ENCODE measurements at regions not wholly inside any gene's neighbourhood (a gene's known extent, or its start where the extent isn't known, plus 50 kb on each side); places are given as distances from the start of the nearest gene placed in this dataset.

- intact Hi-C loops (cut with DNase I): no loop called here
- TF ChIP-seq CTCF (IDR thresholded peaks at IDR 0.05) (no peak), EP300 (IDR thresholded peaks at IDR 0.05) (no peak), POLR2A (IDR thresholded peaks at IDR 0.05) (no peak)
- H3K36me3 ChIP-seq: no peaks in the 10 kb centered on the region
- WGBS, 3 donors: 60 to 80% (median 73%) methylated on average over 8 of the region's 8 CpGs
- no peaks in the 10 kb centered on the region for H3K9me3 ChIP-seq
- DNase-seq: no peak
- H3K27ac ChIP-seq: no peak overlapping the region
- H3K27me3 ChIP-seq: no peaks in the 10 kb centered on the region
- H3K4me1 ChIP-seq (ENCODE audit: insufficient read depth): no peaks in the 10 kb centered on the region
- no peak overlapping the region for H3K4me3 ChIP-seq
Observed at GRCh38 chr15:69818529-69818928, 279.2 kb downstream of the TLE3 start.

- no peak for TF ChIP-seq POLR2A (IDR thresholded peaks at IDR 0.05)
- no peak for TF ChIP-seq EP300 (IDR thresholded peaks at IDR 0.05)
- TF ChIP-seq CTCF (IDR thresholded peaks at IDR 0.05): no peak
- intact Hi-C loops (cut with DNase I): no loop called here
- Histone ChIP-seq H3K36me3 (no peaks in the 10 kb centered on the region), H3K4me1 (ENCODE audit: insufficient read depth) (no peaks in the 10 kb centered on the region), H3K27ac (no peak overlapping the region), H3K9me3 (no peaks in the 10 kb centered on the region), H3K27me3 (no peaks in the 10 kb centered on the region), H3K4me3 (no peak overlapping the region)
- no peak for DNase-seq
- 89 to 96% (median 92%) methylated on average over 3 of the region's 3 CpGs for WGBS, 3 donors
Observed at GRCh38 chr15:69819371-69819770, 278.3 kb downstream of the TLE3 start.

GRCh38 chr15:69820819-69821218 lies 276.9 kb downstream of the TLE3 start:
- H3K9me3 ChIP-seq: no peaks in the 10 kb centered on the region
- TF ChIP-seq CTCF (IDR thresholded peaks at IDR 0.05): no peak
- no peaks in the 10 kb centered on the region for H3K36me3 ChIP-seq
- WGBS, 3 donors: 30 to 53% (median 33%) methylated on average over 7 of the region's 7 CpGs
- no peak for DNase-seq
- H3K27ac ChIP-seq: no peak overlapping the region
- no peak overlapping the region for H3K4me3 ChIP-seq
- H3K4me1 ChIP-seq (ENCODE audit: insufficient read depth): no peaks in the 10 kb centered on the region
- no peaks in the 10 kb centered on the region for H3K27me3 ChIP-seq
- intact Hi-C loops (cut with DNase I): no loop called here

GRCh38 chr15:69823223-69823907 lies 274.4 kb downstream of the TLE3 start:
- H3K27me3 ChIP-seq: no peaks in the 10 kb centered on the region
- no peaks in the 10 kb centered on the region for H3K4me1 ChIP-seq (ENCODE audit: insufficient read depth)
- TF ChIP-seq CTCF (IDR thresholded peaks at IDR 0.05) (no peak), POLR2A (IDR thresholded peaks at IDR 0.05) (no peak)
- no peak overlapping the region for H3K4me3 ChIP-seq
- no peak for DNase-seq
- no peak overlapping the region for H3K27ac ChIP-seq
- no peaks in the 10 kb centered on the region for H3K9me3 ChIP-seq
- intact Hi-C loops (cut with DNase I): no loop called here
- H3K36me3 ChIP-seq: no peaks in the 10 kb centered on the region
- 67 to 72% (median 69%) methylated on average over 8 of the region's 8 CpGs for WGBS, 3 donors
